Fibroblast of peridontal ligament (primary cell): ENCODE measurements at regions not wholly inside any gene's neighbourhood (a gene's known extent, or its start where the extent isn't known, plus 50 kb on each side); places are given as distances from the start of the nearest gene placed in this dataset.
A peak's percentile ranks its signal among the peaks of the same experiment; 100 is the strongest.
"Not testable (repeated sequence)": the region's sequence is repeated elsewhere in the genome, so short reads cannot be mapped to it uniquely, and the experiment has no call there.

Experiments used
- DNase-seq: peaks from one replicate; pipeline ENCODE4 v3.0.0-alpha.2; 2010; ENCODE audit errors: extremely low read depth

GRCh38 chr9:111744363-111744762, 50.4 kb downstream of the SHOC1 start:
- no peak for DNase-seq

GRCh38 chr9:111743275-111743674, 51.5 kb downstream of the SHOC1 start:
- peak; percentile 64 for DNase-seq

GRCh38 chr9:111740739-111741138, 54.0 kb downstream of the SHOC1 start:
- no peak for DNase-seq

- DNase-seq, result no peak
Measured at GRCh38 chr9:111736714-111737113, 58.0 kb downstream of the SHOC1 start.

GRCh38 chr9:111735344-111735743, 59.4 kb downstream of the SHOC1 start:
- not testable (repeated sequence) for DNase-seq

- peak; percentile 26 for DNase-seq
Measured at GRCh38 chr9:111731928-111732327, 62.8 kb downstream of the SHOC1 start.

- no peak for DNase-seq
Measured at GRCh38 chr9:111730937-111731567, 63.7 kb downstream of the SHOC1 start.

- peak; percentile 95 for DNase-seq
Measured at GRCh38 chr9:111728617-111729366, 65.9 kb downstream of the SHOC1 start.

GRCh38 chr9:111728143-111728542, 66.6 kb downstream of the SHOC1 start:
- no peak for DNase-seq

GRCh38 chr9:111726949-111727348, 65.5 kb downstream of the GNG10 start:
- no peak for DNase-seq

GRCh38 chr9:111720174-111720573, 58.8 kb downstream of the GNG10 start:
- DNase-seq, result no peak
